ENCODE measurements at regions not wholly inside any gene's neighbourhood (a gene's known extent, or its start where the extent isn't known, plus 50 kb on each side); places are given as distances from the start of the nearest gene placed in this dataset.

DNA sequence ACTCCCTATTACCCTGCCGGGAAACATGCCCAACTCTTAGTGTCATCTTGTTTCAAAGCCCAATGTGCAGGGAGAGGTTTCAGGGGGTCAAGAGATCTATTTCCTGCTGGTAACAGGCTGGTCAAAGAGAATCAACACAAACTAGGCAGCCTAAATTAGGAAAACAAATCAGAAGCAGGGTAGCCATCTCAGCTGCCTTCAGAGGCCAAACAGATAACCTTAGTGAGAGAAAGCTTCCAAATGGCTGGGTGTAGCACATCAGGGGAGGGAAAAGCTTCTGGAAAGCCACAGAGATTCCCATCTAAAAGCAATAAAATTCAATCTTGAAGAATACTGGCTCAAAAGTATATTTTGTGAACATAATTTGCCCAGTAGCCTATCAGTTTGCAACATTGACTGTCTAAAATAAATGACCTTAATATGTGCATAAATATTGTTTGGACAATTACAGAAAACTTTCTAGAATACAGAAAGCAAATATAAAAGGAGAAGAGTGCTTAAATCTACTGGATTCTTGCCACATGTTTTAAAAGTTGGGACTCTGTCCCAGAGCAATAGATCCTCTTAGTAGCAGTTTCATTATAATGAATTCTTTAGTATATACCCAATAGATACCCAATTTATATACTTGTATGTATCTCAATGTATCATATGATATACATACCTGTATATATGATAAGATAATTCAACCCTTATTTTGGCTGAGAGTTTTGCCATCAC, 371.9 kb upstream of the RARB start:
- no peak for DNase-seq

DNA sequence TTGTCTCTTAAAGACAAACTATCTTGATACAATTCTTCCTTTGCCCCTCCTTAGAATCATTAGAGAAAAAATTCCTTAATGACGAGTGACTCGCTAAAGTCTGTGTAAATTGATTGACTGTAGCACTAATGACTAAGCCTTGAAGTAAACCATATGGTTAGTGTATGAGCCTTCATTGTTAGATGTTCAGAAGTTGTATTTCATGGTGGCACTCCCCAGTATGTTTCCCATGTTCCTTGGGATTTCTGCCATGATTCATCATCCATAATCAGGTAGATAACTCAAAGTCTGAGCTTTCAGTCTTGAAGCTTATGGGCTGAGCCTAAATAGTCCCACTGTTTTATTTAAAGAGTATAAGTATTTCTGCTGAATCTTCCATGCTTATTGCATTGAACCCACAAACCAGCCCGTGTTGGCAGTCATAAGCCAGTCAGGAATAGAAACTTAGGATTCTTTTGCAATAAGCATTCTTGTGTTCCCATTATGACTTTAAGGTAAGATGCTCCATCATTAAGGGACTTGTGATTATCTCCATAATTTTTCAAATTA, 371.2 kb upstream of the RARB start:
- DNase-seq = no peak

DNA sequence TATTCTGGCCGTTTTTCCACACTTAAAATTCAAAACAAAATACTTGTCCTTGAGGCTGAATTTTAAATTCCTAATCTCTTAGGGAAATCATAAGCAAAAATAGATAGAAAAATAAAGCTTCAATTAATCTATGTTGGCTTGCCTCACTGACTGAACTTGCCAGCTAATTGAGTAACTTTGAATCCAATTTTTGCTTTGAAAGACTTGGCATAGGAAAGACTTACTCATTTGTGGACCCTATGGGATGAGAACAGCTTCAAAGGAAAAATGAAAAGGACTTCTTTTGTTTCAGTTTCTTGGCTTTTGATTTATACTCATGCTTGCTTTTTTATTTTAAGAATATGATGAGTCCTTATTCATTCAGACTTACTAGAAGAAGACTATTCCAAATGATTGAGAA, 370.7 kb upstream of the RARB start:
- no peak for DNase-seq

DNA sequence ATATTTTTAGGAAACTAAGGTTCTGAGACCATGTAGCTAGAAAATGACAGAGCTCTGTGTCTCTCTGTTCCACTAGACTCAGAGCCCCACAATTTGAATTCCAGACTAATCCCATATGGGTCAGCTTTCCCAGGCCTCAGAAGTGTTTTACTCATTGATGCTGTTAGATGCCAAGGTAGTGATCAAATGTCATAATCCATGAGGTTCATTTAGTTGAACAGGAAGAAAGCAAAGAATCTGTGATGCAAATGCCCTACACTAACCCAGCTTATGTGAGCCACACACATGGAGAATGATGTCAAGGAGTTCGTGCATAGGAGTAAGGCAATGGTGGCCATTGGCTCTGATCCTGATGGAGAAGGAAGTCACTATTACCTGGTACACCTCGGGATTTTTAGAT, 363.4 kb upstream of the RARB start:
- no peak for DNase-seq

DNA sequence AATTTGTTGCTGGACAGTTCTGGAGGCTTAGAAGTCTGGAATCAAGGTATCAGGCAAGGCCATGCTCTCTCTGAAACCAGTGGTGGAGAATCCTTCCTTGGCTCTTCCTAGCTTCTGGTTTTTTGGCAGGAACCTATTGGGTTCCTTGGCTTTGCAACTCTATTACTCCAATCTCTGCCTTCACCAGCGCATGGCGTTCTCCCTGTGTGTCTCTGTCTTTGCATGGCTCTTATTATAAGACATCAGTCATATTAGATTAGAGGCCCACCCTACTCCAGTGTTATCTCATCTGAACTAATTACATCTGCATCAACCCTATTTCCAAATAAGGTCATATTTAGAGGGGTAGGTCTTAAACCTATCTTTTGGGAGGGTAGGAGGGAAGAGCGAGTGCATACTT, 358.1 kb upstream of the RARB start:
- no peak for DNase-seq

DNA sequence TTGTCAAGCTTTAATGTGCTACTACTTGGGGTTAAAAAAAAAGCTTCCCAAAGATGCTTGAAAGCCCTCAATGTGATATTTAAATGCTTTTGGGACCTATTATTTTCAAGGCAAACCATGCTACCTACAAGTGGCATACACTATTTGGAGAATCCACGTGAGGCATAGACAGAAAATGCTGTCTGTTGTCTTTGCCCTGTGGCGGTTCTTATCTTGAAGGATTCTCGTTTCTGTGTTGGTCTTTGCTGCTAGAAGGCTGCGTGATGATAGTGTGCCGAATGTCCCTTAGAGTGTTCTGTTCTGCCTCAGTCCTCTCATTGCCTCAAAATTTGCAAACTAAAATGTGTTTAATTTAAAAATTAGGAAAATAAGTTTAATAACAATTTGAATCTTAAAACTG, 356.2 kb upstream of the RARB start:
- no peak for DNase-seq

DNA sequence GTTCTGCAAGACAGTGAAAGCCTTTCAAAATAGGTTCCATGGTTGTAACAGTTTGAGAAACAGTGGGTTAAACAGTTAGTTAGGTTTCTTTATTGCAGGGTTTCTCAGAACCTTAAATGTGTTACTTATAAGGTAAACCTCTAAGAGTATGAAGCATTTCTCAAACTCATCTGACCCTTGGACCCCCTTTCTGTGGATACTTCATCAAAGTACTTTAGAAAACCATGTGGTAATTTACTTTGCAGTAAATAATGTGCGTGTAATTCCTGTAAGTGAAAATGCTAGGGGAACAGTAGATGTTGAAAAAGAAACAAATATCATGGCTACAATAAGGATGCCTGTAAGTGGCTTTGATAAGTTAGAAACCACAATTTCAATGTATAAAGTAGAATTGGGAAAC, 354.6 kb upstream of the RARB start:
- no peak for DNase-seq

DNA sequence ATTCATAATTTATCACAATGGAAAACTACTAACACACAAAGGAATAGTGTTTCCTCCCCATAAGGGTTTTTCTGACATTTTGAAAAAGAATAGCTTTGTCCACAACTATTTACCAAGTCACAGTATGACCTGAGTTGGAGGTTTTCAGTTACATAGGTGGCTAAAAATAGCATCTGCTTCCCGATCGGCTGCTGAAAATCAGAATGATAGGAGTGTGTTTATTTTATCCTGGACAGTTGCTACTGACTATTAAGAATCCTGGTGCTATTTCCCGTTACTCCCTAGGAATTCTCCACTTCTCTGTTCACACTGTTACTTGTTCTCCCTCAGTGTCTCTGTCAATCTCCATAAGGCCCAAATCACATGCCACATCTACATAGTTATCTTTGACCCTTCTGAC, 353.9 kb upstream of the RARB start:
- DNase-seq = no peak

DNA sequence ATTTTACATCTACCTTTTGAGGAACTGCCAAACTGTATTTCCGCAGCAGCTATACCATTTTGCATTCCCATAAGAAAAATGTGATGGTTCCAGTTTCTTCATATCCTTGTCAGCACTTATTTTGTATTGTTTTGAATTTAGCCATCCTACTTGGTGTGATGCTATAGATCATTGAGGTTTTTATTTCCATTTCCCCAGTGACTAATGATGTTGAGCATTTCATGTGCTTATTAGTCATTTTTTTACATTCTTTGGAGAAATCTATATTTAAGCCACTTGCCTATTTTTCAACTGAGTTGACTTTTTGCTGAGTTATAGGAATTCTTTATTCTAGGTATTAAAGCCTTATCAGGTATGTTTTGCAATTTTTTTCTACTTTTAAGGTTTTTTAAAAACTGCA, 347.6 kb upstream of the RARB start:
- no peak for DNase-seq

DNA sequence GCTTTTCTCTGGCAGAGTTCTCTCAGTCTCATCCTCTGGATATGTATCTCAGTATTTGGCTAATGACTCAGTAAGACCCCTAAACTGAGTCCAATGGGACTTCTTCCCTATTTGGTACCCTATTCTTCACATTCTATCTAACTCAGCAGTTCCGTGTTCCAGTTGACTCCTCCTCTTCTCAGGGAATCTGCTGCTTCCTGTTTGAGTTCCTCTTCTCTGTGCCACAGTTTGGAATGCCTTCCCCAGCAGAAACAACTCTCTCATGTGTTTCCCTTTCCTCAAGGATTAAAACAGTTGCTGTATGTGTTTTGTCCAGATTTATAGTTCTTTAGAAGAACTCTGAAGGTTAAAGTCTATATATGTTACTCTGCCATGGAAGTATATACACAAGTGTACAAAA, 344.0 kb upstream of the RARB start:
- DNase-seq = no peak

DNA sequence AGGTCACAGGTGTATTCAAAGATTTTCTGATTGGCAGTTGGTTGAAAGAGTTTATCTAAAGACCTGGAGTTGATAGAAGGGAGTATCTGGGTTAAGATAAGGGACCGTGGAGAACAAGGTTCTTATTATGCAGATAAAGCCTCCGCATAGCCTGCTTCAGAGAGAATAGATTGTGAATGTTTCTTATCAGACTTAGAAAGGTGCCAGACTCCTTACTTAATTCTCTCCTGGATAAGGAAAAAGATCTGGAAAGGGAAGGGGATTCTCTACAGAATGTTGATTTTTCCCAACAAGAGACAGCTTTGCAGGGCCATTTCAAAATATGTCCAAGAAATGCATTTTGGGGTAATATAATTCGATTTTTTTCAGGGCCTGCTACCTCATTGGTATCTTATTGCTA, 341.3 kb upstream of the RARB start:
- no peak for DNase-seq

DNA sequence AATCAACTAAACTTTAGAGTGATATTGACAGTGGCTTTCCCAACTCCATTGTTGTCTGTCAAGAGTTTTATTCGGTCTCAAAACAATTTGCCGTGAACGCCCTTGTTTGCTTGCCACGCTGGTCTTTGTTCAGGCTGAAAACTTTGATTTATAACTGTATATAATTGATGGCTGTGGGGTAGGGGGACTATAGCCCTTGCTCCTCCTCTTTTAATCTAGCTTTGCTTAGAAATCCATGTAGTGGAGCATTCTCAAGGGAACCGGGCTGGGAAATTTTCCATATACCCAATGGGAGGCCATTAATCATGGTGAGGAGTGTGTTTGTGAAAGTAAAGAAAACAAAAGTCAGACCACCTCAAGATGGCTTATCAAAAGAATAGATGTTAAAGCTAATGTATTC, 339.8 kb upstream of the RARB start:
- no peak for DNase-seq

DNA sequence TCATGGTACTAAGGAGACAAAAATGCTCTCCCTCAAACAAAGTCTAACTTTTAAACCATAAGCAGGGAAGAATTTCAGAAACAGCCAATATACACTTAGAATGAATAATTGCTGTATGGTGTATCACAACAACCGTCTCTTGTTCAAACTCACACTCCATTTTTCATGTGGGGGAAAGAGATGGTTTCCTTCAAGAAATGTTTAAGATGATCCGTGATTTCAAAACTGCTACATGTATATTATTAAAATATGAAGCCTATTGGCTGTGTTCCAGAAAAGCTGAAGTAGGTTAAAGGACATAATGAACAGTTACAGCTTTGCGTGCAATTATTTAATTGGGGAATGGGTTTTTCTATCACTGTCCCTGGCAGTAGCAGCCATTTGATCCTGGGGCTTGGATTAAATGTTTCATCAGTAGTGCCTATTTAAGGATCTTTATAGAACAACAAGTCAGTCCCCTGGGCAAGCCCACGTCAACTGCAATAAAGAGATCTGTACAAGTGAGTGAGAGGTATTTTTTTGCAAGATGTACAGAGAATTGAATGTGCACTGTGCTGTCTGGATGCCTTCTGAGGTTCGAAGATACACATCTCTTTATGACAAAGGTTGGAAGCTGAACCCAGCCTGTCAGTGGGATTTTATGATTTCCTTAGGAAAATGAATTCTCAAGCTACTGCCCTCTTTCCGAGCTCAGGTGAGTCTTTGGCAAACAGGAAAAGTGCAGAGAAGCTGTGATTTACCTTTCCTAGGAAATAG, 337.2 kb upstream of the RARB start:
- no peak for DNase-seq

DNA sequence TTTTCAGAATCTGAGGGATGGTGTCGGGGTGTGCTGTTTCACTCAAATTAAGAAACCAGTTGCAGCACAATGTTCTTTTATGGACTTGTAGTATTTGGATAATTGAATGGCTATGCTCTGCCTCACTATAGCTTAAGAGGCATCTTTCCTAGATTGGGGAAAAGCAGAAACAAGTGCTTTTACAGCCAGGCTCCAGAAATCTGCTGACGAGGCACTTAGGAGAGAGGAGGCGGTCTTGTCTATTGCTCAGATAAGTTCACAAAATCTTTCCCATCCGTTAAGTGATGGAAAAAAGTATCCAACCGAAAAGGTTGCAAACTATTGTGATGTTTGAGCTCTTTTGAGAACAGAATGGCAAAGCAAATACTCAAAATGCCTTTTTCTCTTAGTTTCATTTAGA, 336.1 kb upstream of the RARB start:
- DNase-seq = no peak

DNA sequence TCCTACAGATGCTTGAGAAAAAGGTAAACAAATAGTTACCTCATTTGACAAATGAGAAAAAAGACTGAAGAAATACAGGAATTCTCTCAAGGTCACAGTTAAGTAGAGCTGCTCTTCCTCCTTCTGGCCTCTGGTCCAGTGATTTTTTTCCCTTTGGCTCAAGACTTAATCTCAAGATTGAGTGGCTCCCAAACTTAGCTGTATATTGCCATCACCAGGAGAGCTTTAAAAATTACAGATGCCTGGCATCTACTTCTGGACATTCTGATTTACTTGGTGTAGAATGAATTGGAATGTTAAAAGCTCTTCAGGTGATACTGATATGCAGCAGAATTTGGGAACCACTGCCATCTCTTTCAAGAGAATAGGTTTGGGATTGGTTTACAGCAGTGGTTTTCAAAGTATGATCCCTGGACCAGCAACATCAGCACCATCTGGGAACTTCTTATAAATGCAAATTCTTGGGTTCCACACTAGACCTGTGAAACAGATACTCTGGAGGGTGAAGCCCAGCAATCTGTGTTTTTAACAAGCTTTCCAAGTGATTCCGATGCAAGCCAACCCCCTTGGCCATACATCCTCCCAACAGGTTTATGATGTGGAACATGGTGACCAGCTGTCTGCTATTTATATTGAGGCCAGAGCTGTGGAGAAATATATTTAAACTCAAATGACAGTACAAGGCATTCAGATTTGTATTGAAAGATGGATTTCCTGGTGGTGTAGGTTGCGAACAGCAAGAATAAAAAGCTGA, 333.0 kb upstream of the RARB start:
- no peak for DNase-seq

DNA sequence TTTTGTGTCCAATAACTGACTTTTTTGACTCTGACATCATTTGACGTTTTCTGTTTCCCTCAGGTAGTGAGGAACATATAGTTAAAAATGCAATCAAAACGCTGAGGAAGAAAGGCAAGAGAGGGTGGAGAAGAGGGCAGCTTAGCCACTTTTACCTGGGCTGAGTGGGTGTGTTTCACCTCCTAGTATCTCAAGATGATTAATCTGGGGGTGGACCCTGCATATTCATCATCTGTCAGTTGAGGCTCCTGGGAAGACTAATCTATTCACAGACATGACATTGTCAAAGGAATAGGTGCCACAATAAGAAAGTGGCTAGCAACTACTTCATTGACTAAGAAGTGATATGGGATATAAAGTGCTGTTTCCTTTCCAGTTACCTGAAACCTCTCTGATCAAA, 331.5 kb upstream of the RARB start:
- DNase-seq = no peak

DNA sequence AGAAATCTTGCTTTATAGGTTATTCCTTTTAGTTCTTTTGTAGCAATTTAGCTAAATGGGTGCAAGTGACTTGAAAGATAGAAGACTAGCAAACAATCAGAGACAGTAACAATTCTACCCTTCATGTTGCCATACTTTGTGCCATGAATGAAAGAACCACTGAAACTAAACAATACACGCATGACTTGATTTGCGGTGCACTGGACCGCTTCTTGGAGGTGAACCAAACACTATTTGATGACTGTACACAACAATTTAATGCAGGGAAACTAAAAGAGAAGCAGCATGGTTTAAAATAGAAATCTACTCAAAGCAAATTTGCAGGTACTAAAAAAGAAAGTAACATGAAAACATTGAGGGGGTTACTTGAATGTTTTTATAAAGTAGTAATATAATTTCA, 331.0 kb upstream of the RARB start:
- no peak for DNase-seq

DNA sequence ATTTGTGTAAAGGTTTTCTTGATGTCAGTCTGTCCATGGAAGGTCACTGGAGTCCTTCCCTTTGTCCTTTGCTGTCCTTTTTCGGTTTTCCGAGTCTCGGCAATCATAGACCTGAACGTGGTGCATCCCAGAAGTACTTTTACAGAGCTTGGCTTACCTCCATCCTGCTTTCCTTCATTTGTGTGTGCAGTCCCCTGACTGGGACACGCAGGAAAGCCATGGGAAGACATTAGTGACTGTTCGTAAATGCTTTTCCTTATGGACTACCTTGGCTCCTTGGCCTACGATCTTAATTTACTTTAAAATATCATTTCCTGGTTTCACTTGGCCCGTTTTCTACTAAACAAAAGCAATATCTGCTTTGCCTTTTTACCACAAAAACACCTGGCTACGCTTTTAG, 328.4 kb upstream of the RARB start:
- no peak for DNase-seq

DNA sequence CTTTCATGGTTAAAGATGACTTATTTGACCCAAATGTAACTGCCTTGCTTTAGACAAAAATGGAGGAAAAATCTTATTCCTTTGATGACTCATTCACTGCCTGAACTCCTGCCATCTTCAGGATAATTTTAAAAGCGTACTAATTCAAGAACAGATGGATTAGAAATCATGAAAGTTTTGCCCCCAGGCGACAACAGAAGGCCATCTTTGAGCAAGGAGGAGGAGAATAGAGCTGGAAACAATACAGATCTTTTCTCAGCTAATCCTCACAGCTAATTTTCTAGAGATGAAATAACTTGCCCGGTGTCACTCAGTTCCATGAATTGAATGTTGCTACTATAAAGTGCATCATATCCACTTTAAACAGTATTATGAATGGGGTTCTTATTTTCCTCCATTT, 324.7 kb upstream of the RARB start:
- DNase-seq = no peak

DNA sequence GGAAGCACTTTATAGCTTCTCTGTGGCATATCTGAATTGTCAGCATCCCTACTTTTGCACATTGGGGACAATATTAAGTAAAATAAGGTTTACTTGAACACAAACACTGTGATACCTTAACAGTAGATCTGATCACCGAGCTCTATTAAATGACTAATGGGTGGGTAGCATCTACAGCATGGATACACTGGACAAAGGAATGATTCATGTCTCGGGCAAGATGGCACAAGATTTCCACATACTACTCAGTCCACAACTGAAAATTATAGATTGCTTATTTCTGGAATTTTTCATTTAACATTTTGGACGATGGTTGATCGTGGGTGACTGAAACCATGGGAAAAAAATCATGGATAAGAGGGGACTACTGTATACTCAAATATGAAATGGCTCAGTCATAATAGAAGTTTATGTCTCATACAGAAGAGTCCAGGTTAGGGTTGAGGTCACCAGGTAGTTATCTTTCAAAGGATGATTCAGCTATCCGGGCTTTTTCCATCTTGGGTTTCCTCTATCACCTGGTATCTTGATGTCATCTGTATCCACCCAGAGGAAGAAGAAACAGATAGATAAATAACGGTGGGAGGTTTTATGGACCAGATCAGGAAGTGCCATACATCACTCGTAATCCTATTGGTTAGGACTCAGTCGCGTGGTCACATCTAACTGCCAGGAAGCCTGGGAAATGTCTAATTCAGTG, 320.0 kb upstream of the RARB start:
- DNase-seq = no peak

DNA sequence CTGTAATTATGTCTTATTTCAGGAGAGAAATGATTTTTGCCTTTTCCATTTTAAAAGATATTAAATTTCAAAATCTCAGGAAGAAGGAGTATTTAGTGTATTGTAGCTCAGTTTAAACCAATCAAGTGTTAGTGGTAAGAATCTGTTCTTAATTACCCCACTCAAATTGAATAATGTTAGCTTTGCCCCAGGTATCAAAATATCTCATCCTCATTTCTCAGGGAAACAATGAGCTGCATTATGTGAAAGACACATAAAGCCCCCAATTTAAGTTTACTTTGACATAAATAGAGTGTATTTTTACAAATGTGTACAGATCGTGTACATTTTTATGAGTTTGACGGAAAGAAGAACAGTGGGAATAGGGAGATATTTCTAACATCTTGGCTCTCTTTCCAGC, 317.4 kb upstream of the RARB start:
- no peak for DNase-seq

DNA sequence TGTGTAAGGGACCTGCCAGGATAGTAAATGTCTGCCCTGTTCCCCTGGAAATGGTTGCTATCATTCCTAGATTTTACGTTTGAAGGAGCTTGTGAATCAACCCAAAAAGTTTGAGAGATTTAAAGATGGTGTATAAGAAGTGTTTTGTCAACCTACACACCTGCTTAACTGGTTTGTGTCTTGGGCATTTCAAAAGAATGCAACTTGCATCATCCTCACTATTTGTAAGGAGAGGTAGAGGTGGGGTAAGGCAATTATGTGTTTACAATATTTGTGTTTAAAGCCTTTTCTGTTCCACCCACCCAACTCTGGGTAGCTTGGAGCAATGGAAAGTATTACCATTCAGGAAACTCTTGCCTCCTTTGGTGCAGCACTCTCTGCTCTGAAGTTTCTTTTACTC, 314.2 kb upstream of the RARB start:
- DNase-seq = no peak

DNA sequence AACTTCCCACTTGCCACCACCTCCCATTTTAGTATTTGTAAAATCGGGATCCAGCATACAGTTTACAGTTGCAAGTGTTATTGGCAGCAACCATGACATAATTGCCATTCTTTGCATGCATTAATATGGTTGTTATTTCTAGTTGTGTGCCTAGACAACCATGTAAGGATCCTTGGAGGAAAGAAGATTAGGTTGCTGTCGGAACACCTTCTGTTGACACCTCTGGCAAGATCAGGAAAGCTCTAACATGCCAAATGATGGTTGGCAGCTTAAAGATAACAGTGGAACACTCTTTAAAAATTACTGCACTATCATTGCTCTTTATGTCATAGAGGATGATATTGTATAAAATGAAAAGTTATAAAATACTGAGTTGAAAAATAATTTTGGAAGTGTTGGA, 313.5 kb upstream of the RARB start:
- no peak for DNase-seq

All from CD4-positive, alpha-beta T cell treated with Interleukin-1 beta for 1 hour (primary cell).